ENCODE measurements at regions not wholly inside any gene's neighbourhood (a gene's known extent, or its start where the extent isn't known, plus 50 kb on each side); places are given as distances from the start of the nearest gene placed in this dataset.

GRCh38 chr11:20213790-20214189 is 53.5 kb upstream of the DBX1 start:
- TF ChIP-seq, protein P1, sequence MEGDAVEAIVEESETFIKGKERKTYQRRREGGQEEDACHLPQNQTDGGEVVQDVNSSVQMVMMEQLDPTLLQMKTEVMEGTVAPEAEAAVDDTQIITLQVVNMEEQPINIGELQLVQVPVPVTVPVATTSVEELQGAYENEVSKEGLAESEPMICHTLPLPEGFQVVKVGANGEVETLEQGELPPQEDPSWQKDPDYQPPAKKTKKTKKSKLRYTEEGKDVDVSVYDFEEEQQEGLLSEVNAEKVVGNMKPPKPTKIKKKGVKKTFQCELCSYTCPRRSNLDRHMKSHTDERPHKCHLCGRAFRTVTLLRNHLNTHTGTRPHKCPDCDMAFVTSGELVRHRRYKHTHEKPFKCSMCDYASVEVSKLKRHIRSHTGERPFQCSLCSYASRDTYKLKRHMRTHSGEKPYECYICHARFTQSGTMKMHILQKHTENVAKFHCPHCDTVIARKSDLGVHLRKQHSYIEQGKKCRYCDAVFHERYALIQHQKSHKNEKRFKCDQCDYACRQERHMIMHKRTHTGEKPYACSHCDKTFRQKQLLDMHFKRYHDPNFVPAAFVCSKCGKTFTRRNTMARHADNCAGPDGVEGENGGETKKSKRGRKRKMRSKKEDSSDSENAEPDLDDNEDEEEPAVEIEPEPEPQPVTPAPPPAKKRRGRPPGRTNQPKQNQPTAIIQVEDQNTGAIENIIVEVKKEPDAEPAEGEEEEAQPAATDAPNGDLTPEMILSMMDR (conservative IDR thresholded peaks at IDR 0.05; ENCODE audit: low read length) = no peak
- TF ChIP-seq EZH2phosphoT487 (IDR thresholded peaks at IDR 0.05; ENCODE audit: borderline replicate concordance) = no peak
